B cell (primary cell): ENCODE measurements at regions not wholly inside any gene's neighbourhood (a gene's known extent, or its start where the extent isn't known, plus 50 kb on each side); places are given as distances from the start of the nearest gene placed in this dataset.

ENCODE experiments used
- EZH2 ChIP-seq: IDR thresholded peaks from 2 replicates; pipeline ENCODE4 v1.6.1; 2012; ENCODE audit warnings: borderline replicate concordance, low read depth, mild to moderate bottlenecking, moderate library complexity, low read length; ENCODE audit not compliant: insufficient read depth, poor library complexity, severe bottlenecking
- TF ChIP-seq, protein P1 (sequence below): fragments of 200-600 bp; IDR thresholded peaks from one replicate; pipeline ENCODE4 v1.8.0; 2022; ENCODE audit warnings: antibody characterized with exemption, mild to moderate bottlenecking

GRCh38 chr12:34602213-34602940 is 580.1 kb downstream of the ALG10 start:
- no peak for TF ChIP-seq EZH2
- TF ChIP-seq, protein P1, sequence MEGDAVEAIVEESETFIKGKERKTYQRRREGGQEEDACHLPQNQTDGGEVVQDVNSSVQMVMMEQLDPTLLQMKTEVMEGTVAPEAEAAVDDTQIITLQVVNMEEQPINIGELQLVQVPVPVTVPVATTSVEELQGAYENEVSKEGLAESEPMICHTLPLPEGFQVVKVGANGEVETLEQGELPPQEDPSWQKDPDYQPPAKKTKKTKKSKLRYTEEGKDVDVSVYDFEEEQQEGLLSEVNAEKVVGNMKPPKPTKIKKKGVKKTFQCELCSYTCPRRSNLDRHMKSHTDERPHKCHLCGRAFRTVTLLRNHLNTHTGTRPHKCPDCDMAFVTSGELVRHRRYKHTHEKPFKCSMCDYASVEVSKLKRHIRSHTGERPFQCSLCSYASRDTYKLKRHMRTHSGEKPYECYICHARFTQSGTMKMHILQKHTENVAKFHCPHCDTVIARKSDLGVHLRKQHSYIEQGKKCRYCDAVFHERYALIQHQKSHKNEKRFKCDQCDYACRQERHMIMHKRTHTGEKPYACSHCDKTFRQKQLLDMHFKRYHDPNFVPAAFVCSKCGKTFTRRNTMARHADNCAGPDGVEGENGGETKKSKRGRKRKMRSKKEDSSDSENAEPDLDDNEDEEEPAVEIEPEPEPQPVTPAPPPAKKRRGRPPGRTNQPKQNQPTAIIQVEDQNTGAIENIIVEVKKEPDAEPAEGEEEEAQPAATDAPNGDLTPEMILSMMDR, result no peak
